Gastroesophageal sphincter (tissue), 3 donors: ENCODE measurements at regions not wholly inside any gene's neighbourhood (a gene's known extent, or its start where the extent isn't known, plus 50 kb on each side); places are given as distances from the start of the nearest gene placed in this dataset.

Source experiments
- CTCF ChIP-seq, 4 experiments: fragments of 200-600 bp in 2 of 4; fragments of 450-650 bp in 2 of 4; sonication (generic) in 1 of 4; IDR thresholded peaks; one replicate each; pipeline ENCODE4 v1.5.1; 2017 to 2019; ENCODE audit warnings: antibody characterized with exemption in 4 of 4, mild to moderate bottlenecking in 2 of 4, moderate library complexity in 2 of 4
- POLR2AphosphoS5 ChIP-seq: sonication (generic); formaldehyde crosslinking; IDR thresholded peaks from one replicate; pipeline ENCODE4 v1.6.1; 2017; ENCODE audit warnings: antibody characterized with exemption

- no peak for TF ChIP-seq POLR2AphosphoS5
- no peak for TF ChIP-seq CTCF (IDR thresholded peaks at IDR 0.05)
Measured at GRCh38 chr4:148850257-148850995, 408.2 kb upstream of the NR3C2 start.
